Stimulated activated naive CD4-positive, alpha-beta T cell (primary cell): ENCODE measurements at regions not wholly inside any gene's neighbourhood (a gene's known extent, or its start where the extent isn't known, plus 50 kb on each side); places are given as distances from the start of the nearest gene placed in this dataset.

Experiments used
- DNase-seq, 6 experiments: peaks; one replicate each; lab custom pipeline; 2025; lab: John Stamatoyannopoulos, UW

DNA sequence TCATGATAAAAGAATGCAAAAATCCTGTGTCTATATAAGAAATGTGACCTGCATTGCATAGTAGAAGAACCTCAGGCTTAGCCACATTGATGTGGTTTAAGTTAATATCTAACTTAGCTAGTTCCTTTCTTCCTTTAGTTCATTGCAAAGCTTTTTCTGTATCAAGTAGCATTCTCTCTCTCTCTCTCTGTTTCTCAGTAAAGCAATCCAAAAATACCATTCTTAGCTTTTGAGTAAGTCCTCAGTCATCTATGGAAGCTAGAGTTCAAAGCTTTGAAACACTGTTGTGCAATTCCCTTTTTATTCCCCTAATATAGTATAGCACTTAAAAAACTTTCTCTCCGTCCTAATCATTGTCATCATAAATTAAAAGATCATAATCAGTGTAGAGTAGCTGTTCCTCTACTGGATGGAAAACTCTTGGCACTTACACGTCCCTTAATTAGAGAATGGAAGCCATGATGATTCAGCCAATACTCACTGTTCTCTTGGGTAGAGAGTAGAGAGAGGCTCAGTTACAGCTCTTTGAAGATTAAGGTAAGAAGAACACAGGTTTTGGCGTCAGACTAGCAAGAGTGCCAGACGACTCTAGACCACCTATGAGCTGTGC lies 350.3 kb upstream of the LYPLAL1 start:
- DNase-seq, result no peak

DNA sequence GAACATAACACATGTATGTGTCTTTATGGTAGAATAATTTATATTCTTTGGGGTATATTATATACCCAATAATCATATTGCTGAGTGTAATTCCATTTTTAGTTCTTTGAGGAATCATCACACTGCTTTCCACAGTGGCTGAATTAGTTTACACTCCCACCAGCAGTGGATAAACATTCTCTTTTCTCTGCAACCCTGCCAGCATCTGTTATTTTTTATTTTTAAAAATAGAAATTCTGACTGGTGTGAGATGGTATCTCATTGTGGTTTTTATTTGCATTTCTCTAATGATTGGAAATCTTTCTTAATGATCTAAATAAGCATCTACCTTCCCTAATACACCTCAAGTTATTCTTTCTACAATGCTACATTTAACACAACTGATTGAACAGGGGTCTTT lies 346.2 kb upstream of the LYPLAL1 start:
- no peak for DNase-seq

- no peak for DNase-seq
These were observed 345.5 kb upstream of the LYPLAL1 start for GRCh38 chr1:218828125-218828650.

- DNase-seq, result no peak
These were observed 344.6 kb upstream of the LYPLAL1 start for GRCh38 chr1:218829097-218829496.

- DNase-seq, result no peak
These were observed 338.1 kb upstream of the LYPLAL1 start for GRCh38 chr1:218835609-218836008.

DNA sequence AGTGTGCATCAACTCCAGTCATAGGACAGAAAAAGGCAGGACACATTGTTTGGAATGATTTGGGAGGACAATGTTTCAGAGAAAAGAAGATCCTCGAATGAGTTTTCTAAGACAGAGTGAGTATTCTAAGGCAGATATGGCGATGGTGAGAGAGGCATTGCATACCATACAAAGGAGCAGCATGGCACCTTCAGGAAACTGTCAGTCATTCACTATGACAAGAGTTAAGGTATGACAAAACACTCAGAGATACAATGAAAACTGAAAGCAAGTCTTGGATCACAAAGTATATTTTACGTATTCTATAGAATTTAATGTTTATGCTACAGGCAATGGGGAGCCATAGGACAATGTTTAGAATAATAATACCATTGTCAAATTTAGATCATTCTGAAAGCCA lies 337.4 kb upstream of the LYPLAL1 start:
- DNase-seq, result no peak

GRCh38 chr1:218837051-218837450 lies 336.6 kb upstream of the LYPLAL1 start:
- DNase-seq, result no peak

DNA sequence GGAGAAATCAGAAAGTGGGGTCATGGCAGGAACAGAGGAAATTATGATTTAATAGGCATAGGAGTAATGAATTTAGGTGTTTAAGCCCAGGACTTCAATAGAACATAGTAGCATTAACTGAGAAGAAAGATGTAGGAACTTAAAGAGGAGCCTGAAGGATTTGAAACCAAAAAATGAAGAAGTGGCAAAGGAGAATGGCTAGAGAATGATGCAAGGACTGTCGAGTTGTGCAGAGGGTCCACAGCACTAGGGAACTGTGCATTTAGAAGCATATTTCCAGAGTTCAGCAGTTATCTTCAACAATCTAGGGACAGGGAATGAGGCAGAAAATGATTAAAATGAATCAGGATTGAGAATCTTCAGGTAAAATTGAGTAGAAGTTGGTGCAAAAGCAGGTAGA lies 328.1 kb upstream of the LYPLAL1 start:
- no peak for DNase-seq

DNA sequence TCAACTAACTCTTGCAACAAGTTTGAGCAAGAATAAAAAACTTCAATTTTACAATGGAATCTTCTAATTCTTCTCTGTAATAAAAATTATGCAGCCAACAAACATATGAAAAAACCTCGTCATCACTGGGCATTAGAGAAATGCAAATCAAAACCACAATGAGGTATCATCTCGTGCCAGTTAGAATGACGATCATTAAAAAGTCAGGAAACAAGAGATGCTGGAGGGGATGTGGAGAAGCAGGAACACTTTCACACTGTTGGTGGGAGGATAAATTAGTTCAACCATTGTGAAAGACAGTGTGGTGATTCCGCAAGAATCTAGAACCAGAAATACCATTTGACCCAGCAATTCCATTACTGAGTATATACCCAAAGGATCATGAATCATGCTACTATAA lies 327.5 kb upstream of the LYPLAL1 start:
- no peak for DNase-seq

GRCh38 chr1:218847089-218847768 lies 326.4 kb upstream of the LYPLAL1 start:
- DNase-seq, result no peak

- no peak for DNase-seq
These were observed 325.7 kb upstream of the LYPLAL1 start for GRCh38 chr1:218848009-218848408.

- no peak for DNase-seq
These were observed 323.3 kb upstream of the LYPLAL1 start for GRCh38 chr1:218850367-218850766.

GRCh38 chr1:218851586-218851985 lies 322.1 kb upstream of the LYPLAL1 start:
- no peak for DNase-seq

DNA sequence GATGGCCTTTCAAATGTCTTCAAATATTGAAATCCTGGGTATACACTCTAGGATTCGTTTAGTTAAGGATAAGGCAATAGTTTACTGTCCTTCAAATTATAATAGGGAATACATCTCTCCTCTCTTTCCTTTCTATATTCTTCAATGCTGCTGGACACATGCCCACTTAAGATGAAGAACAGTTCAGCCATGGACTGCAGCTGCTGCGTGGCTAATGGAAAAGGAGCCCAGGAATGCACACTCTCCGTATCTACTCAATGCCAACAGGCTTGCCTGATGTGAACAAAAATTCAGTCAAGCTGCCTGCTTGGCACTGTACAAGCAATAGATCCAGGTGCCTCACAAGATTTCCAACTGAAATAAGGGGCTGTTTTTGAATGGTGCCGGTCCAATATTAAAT lies 321.2 kb upstream of the LYPLAL1 start:
- no peak for DNase-seq

GRCh38 chr1:218863987-218864386 lies 309.7 kb upstream of the LYPLAL1 start:
- DNase-seq, result no peak

DNA sequence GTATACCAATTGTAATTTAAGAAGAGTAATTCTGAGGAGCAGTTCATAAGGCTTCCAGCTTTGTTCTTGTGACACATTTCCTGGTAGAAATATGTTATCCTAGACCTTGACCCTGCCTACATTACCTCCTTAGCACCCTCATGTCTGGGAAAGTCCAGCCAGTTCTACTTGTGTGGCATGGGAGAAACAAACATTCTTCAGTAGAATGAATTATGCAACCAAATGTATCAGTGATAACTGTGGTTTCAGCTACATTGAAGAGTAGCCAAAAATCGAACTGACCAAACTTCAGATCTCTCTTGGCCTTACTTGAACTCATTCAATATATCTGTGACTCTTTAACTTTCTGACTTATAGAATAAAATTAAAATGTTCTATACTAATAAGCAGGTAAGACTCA lies 308.1 kb upstream of the LYPLAL1 start:
- DNase-seq, result no peak

- no peak for DNase-seq
These were observed 307.2 kb upstream of the LYPLAL1 start for GRCh38 chr1:218866507-218866906.

- DNase-seq, result no peak
These were observed 306.6 kb upstream of the LYPLAL1 start for GRCh38 chr1:218867066-218867465.

DNA sequence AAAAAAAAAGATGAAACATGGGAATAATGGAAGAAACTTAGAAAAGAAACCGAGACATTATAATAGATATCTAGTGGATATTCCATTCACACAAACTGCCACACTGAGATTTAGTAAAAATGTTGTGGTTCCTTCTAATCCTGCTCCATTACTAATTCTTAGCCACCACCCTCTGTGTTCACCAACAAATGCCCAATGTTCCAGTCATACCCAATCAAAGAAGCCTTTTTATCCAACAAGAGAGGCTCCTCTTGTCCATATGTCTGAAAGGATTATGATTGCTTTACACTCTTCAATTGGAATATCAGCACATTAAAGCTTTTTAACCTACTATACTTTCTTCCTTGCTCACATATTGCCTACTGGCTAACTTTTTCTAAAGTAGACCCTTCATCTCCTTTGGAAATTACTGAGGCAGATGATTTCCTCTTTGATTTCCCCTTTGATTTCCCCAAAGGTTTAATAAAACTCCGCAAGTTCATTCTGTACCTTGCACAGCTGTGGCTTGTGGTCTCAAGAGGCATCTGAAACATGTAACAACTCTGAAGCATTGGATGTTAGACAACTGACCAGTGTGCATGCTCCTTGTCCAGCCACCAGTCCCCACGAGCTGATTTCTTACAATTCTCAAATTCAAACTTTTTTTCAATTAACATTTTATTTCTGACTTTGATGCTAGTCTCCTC lies 305.6 kb upstream of the LYPLAL1 start:
- DNase-seq, result no peak

DNA sequence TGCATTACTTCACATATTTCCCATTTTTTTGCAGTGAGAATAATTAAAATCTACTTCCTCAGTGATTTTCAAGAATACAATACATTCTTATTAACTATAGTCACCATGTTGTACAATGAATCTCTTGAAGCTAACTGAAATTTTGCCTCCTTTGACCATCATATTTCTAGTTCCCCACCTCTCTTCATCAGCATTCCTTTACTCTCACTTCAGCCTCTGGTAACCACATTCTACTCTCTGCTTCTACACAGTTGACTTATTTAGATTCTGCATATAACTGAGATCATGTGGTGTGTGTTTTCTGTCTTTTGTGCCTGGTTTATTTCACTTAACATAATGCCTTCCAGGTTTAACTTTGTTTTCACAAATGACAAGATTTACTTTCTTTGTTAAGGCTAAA lies 304.4 kb upstream of the LYPLAL1 start:
- DNase-seq, result no peak

- no peak for DNase-seq
These were observed 301.7 kb upstream of the LYPLAL1 start for GRCh38 chr1:218872026-218872425.

DNA sequence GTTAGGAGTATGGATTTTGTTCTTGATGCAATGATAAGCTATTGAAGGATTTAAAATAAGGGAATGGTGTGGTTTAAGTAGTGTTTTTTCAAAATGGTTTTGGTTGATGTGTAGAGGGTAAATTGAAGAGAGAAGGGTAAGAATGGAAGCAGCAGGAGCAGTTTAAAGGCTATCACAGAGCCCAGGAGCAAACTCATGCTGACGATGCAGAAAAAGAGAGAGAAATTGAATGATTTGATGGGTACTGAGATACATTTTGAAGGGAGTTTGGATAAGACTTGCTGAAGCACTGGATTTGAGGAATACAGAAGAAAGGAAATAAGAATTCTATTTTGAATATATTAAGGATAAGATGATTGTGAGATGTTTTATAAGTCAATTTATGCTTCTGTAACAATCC lies 300.8 kb upstream of the LYPLAL1 start:
- no peak for DNase-seq

DNA sequence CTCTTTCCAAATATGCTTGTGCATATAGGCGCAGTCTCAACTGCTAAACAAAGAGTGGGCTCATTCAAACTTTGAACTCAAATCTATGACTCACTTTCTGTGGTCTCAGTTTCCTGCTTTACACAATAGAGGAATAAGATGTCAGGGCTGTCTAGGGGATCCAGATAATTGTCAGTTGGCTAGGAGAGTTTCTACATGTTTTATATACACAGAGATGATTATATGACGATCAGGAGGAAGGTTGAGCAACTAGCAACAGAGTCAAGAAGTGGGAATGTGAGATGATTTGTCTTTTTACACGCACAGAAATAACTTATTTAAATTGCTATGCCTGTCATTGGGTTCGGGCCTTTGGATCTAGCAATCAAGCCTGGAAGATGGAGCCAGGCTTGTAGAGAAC lies 299.4 kb upstream of the LYPLAL1 start:
- DNase-seq, result no peak
